ENCODE measurements at regions not wholly inside any gene's neighbourhood (a gene's known extent, or its start where the extent isn't known, plus 50 kb on each side); places are given as distances from the start of the nearest gene placed in this dataset.
"Not testable (repeated sequence)": the region's sequence is repeated elsewhere in the genome, so short reads cannot be mapped to it uniquely, and the experiment has no call there.

- DNase-seq, result no peak
Measured at GRCh38 chr13:69264362-69265334, 843.0 kb upstream of the ATXN8OS start.

GRCh38 chr13:69243366-69243765 lies 864.3 kb upstream of the ATXN8OS start:
- DNase-seq, result no peak

GRCh38 chr13:69234171-69234570 lies 873.5 kb upstream of the ATXN8OS start:
- no peak for DNase-seq

- DNase-seq, result no peak
Measured at GRCh38 chr13:69226427-69226826, 881.2 kb upstream of the ATXN8OS start.

GRCh38 chr13:69221633-69222498 lies 885.8 kb upstream of the ATXN8OS start:
- not testable (repeated sequence) for DNase-seq

- DNase-seq, result no peak
Measured at GRCh38 chr13:69213396-69213795, 894.2 kb upstream of the ATXN8OS start.

- DNase-seq, result no peak
Measured at GRCh38 chr13:69204620-69205019, 903.0 kb upstream of the ATXN8OS start.

GRCh38 chr13:69202996-69203395 lies 904.6 kb upstream of the ATXN8OS start:
- DNase-seq, result no peak

- no peak for DNase-seq
Measured at GRCh38 chr13:69199664-69200063, 908.0 kb upstream of the ATXN8OS start.

GRCh38 chr13:69198706-69199105 lies 908.9 kb upstream of the ATXN8OS start:
- DNase-seq, result no peak

- no peak for DNase-seq
Measured at GRCh38 chr13:69194130-69194529, 913.5 kb upstream of the ATXN8OS start.

- no peak for DNase-seq
Measured at GRCh38 chr13:69180034-69180433, 927.6 kb upstream of the ATXN8OS start.

GRCh38 chr13:69178000-69178399 lies 929.6 kb upstream of the ATXN8OS start:
- no peak for DNase-seq

GRCh38 chr13:69168436-69168835 lies 939.2 kb upstream of the ATXN8OS start:
- no peak for DNase-seq

- no peak for DNase-seq
Measured at GRCh38 chr13:69155136-69155535, 952.5 kb upstream of the ATXN8OS start.

- no peak for DNase-seq
Measured at GRCh38 chr13:69142101-69142500, 965.5 kb upstream of the ATXN8OS start.

- DNase-seq, result no peak
Measured at GRCh38 chr13:69124996-69125395, 982.6 kb upstream of the ATXN8OS start.

GRCh38 chr13:69109891-69110525 lies 997.6 kb upstream of the ATXN8OS start:
- no peak for DNase-seq

- DNase-seq, result no peak
Measured at GRCh38 chr13:69108486-69108885, 999.1 kb upstream of the ATXN8OS start.

- no peak for DNase-seq
Measured at GRCh38 chr13:69107436-69107835, 1000.2 kb upstream of the ATXN8OS start.

- no peak for DNase-seq
Measured at GRCh38 chr13:69101841-69102240, 1005.8 kb upstream of the ATXN8OS start.

- DNase-seq, result no peak
Measured at GRCh38 chr13:69094485-69094884, 1013.1 kb upstream of the ATXN8OS start.
